HEK293 (cell line): ENCODE measurements at regions not wholly inside any gene's neighbourhood (a gene's known extent, or its start where the extent isn't known, plus 50 kb on each side); places are given as distances from the start of the nearest gene placed in this dataset.
A peak's percentile ranks its signal among the peaks of the same experiment; 100 is the strongest.

Experiments used
- CTCF ChIA-PET: fragments of 350-600 bp; formaldehyde crosslinking; extraction: SDS; loops from one replicate; lab custom pipeline; 2021; ENCODE audit warnings: antibody characterized with exemption; lab: Yijun Ruan, JAX
- POLR2A ChIA-PET: fragments of 300-600 bp; formaldehyde crosslinking; extraction: SDS; loops from one replicate; lab custom pipeline; 2020; ENCODE audit warnings: antibody characterized with exemption, inconsistent platforms; lab: Yijun Ruan, JAX
- H3K27ac ChIP-seq: fragments of 200-500 bp; sonication (Bioruptor generic); 2 replicates; pipeline ENCODE4 v1.5.1; 2014; ENCODE audit warnings: low read depth, low read length, control low read depth, inconsistent platforms; ENCODE audit errors: extremely low read depth
- H3K36me3 ChIP-seq, 2 experiments: fragments of 200-500 bp in 1 of 2; sonication (Bioruptor generic) in 1 of 2; 1 replicate in 1 of 2; 2 replicates in 1 of 2; pipeline ENCODE4 v1.5.1; 2014 to 2017; ENCODE audit warnings: inconsistent platforms in 2 of 2, low read length in 2 of 2; ENCODE audit not compliant: control insufficient read depth in 2 of 2, insufficient read depth in 1 of 2
- H3K4me1 ChIP-seq: fragments of 200-500 bp; sonication (Bioruptor generic); 2 replicates; pipeline ENCODE4 v1.5.1; 2014; ENCODE audit warnings: mild to moderate bottlenecking, low read length, inconsistent platforms; ENCODE audit not compliant: control insufficient read depth, insufficient read depth
- H3K4me3 ChIP-seq: 2 replicates; pipeline ENCODE4 v1.5.1; 2011; ENCODE audit warnings: low read depth, mild to moderate bottlenecking, control low read depth, low read length, moderate library complexity
- H3K9me3 ChIP-seq: fragments of 200-500 bp; sonication (Bioruptor generic); 2 replicates; pipeline ENCODE4 v1.5.1; 2014; ENCODE audit warnings: low read depth, low read length, inconsistent platforms; ENCODE audit not compliant: control insufficient read depth, insufficient read depth
- AEBP2 ChIP-seq: fragments of 450-650 bp; formaldehyde crosslinking; IDR thresholded peaks from 2 replicates; pipeline ENCODE4 v1.5.1; 2016; ENCODE audit warnings: missing biosample characterization, missing genetic modification characterization, borderline replicate concordance
- BCL11A ChIP-seq: fragments of 450-650 bp; formaldehyde crosslinking; IDR thresholded peaks from 2 replicates; pipeline ENCODE4 v1.5.1; 2016; ENCODE audit warnings: low read depth, missing biosample characterization, missing genetic modification characterization
- EGR2 ChIP-seq: fragments of 450-650 bp; formaldehyde crosslinking; IDR thresholded peaks from 2 replicates; pipeline ENCODE4 v1.5.1; 2016; ENCODE audit warnings: low read depth, missing biosample characterization, missing genetic modification characterization
- GLIS2 ChIP-seq: fragments of 450-650 bp; formaldehyde crosslinking; IDR thresholded peaks from 2 replicates; pipeline ENCODE4 v1.5.1; 2016; ENCODE audit warnings: missing biosample characterization, missing genetic modification characterization
- KLF16 ChIP-seq: fragments of 450-650 bp; formaldehyde crosslinking; IDR thresholded peaks from 2 replicates; pipeline ENCODE4 v1.5.1; 2017; ENCODE audit warnings: missing biosample characterization, missing genetic modification characterization
- OVOL3 ChIP-seq: fragments of 450-650 bp; formaldehyde crosslinking; IDR thresholded peaks from 2 replicates; pipeline ENCODE4 v1.5.1; 2016; ENCODE audit warnings: missing biosample characterization, missing genetic modification characterization
- ZIC2 ChIP-seq: fragments of 450-650 bp; formaldehyde crosslinking; IDR thresholded peaks from 2 replicates; pipeline ENCODE4 v1.5.1; 2016; ENCODE audit warnings: missing biosample characterization, missing genetic modification characterization
- ZNF114 ChIP-seq: fragments of 450-650 bp; formaldehyde crosslinking; IDR thresholded peaks from 2 replicates; pipeline ENCODE4 v1.5.0; 2017; ENCODE audit warnings: missing biosample characterization, missing genetic modification characterization
- ZNF214 ChIP-seq: fragments of 450-650 bp; formaldehyde crosslinking; IDR thresholded peaks from 2 replicates; pipeline ENCODE4 v1.5.1; 2017; ENCODE audit warnings: missing biosample characterization, mild to moderate bottlenecking, missing genetic modification characterization, borderline replicate concordance
- ZNF223 ChIP-seq: fragments of 450-650 bp; formaldehyde crosslinking; IDR thresholded peaks from 2 replicates; pipeline ENCODE4 v1.5.1; 2016; ENCODE audit warnings: missing biosample characterization, missing genetic modification characterization
- ZNF23 ChIP-seq: fragments of 450-650 bp; formaldehyde crosslinking; IDR thresholded peaks from 2 replicates; pipeline ENCODE4 v1.5.1; 2016; ENCODE audit warnings: missing biosample characterization, missing genetic modification characterization, borderline replicate concordance
- ZNF24 ChIP-seq: fragments of 450-650 bp; formaldehyde crosslinking; IDR thresholded peaks from 2 replicates; pipeline ENCODE4 v1.5.1; 2016; ENCODE audit warnings: missing biosample characterization, missing genetic modification characterization
- ZNF280D ChIP-seq: fragments of 450-650 bp; formaldehyde crosslinking; IDR thresholded peaks from 2 replicates; pipeline ENCODE4 v1.5.1; 2016; ENCODE audit warnings: missing biosample characterization, missing genetic modification characterization
- ZNF302 ChIP-seq: fragments of 450-650 bp; formaldehyde crosslinking; IDR thresholded peaks from 2 replicates; pipeline ENCODE4 v1.5.1; 2016; ENCODE audit warnings: missing biosample characterization, missing genetic modification characterization, low read depth
- ZNF391 ChIP-seq: fragments of 450-650 bp; formaldehyde crosslinking; IDR thresholded peaks from 2 replicates; pipeline ENCODE4 v1.5.1; 2016; ENCODE audit warnings: low read depth, missing biosample characterization, missing genetic modification characterization, borderline replicate concordance
- ZNF426 ChIP-seq: fragments of 450-650 bp; formaldehyde crosslinking; IDR thresholded peaks from 2 replicates; pipeline ENCODE4 v1.5.1; 2017; ENCODE audit warnings: missing biosample characterization, missing genetic modification characterization, mild to moderate bottlenecking, inconsistent platforms, moderate library complexity
- ZNF449 ChIP-seq: fragments of 450-650 bp; formaldehyde crosslinking; IDR thresholded peaks from 2 replicates; pipeline ENCODE4 v1.5.1; 2017; ENCODE audit warnings: missing biosample characterization, mild to moderate bottlenecking, missing genetic modification characterization, moderate library complexity
- ZNF549 ChIP-seq: fragments of 450-650 bp; IDR thresholded peaks from 2 replicates; pipeline ENCODE4 v1.5.1; 2018; ENCODE audit warnings: missing biosample characterization, missing genetic modification characterization, mild to moderate bottlenecking, inconsistent platforms, moderate library complexity
- ZNF610 ChIP-seq: fragments of 450-650 bp; formaldehyde crosslinking; IDR thresholded peaks from 2 replicates; pipeline ENCODE4 v1.5.1; 2016; ENCODE audit warnings: missing biosample characterization, missing genetic modification characterization, borderline replicate concordance
- ZNF76 ChIP-seq: fragments of 450-650 bp; formaldehyde crosslinking; IDR thresholded peaks from 2 replicates; pipeline ENCODE4; 2016; ENCODE audit warnings: low read depth, missing biosample characterization, missing genetic modification characterization, borderline replicate concordance

GRCh38 chr20:46799781-46800408 lies 90.4 kb downstream of the SLC2A10 start:
- H3K4me3 ChIP-seq: no peak overlapping the region

GRCh38 chr20:46800409-46800804 lies 91.0 kb downstream of the SLC2A10 start:
- Histone ChIP-seq H3K27ac (no peak overlapping the region), H3K4me1 (no peaks in the 10 kb centered on the region), H3K36me3 (no peaks in the 10 kb centered on the region), H3K9me3 (no peaks in the 10 kb centered on the region), H3K4me3 (no peak overlapping the region)
- CTCF ChIA-PET: no interaction called here
- POLR2A ChIA-PET: no interaction called here
- TF ChIP-seq ZNF223: no peak
- no peak for TF ChIP-seq ZNF114
- TF ChIP-seq ZNF610: no peak
- TF ChIP-seq BCL11A (tag by site-specific recombination): no peak
- no peak for TF ChIP-seq ZNF449 (tag by site-specific recombination)
- TF ChIP-seq OVOL3: no peak
- TF ChIP-seq KLF16 (tag by site-specific recombination): no peak
- TF ChIP-seq ZNF549 (tag by site-specific recombination): no peak
- TF ChIP-seq ZIC2 (tag by site-specific recombination): no peak

More at GRCh38 chr20:46799781-46800408, 90.4 kb downstream of the SLC2A10 start:
- Histone ChIP-seq H3K36me3 (no peaks in the 10 kb centered on the region), H3K27ac (no peak overlapping the region), H3K9me3 (no peaks in the 10 kb centered on the region), H3K4me1 (no peaks in the 10 kb centered on the region)
- TF ChIP-seq ZIC2 (tag by site-specific recombination) (peak; percentile 35; the same call in 1 of the 2 replicates), ZNF391 (no peak)
- CTCF ChIA-PET: interaction anchor here (0.5 to 1.3 kb wide), 2 partner anchors 31 to 66 kb away, joined by 3 read pairs; no protein-coding TSS in a partner anchor
- POLR2A ChIA-PET: no interaction called here

GRCh38 chr20:46801003-46801702 lies 91.7 kb downstream of the SLC2A10 start:
- CTCF ChIA-PET: interaction anchor here (0.8 kb wide), 1 partner anchor 33 kb away, joined by 5 read pairs; no protein-coding TSS in a partner anchor
- no peaks in the 10 kb centered on the region for H3K4me1 ChIP-seq
- H3K27ac ChIP-seq: no peak overlapping the region
- no peaks in the 10 kb centered on the region for H3K9me3 ChIP-seq
- POLR2A ChIA-PET: no interaction called here
- no peak overlapping the region for H3K4me3 ChIP-seq
- no peak for TF ChIP-seq ZNF302 (tag by site-specific recombination)
- no peak for TF ChIP-seq EGR2
- TF ChIP-seq ZNF24 (tag by site-specific recombination): no peak
- TF ChIP-seq AEBP2: no peak
- no peak for TF ChIP-seq ZNF76
- no peak for TF ChIP-seq ZNF214 (tag by site-specific recombination)
- no peak for TF ChIP-seq ZNF23
- no peak for TF ChIP-seq GLIS2
- no peak for TF ChIP-seq ZNF280D (tag by site-specific recombination)
- no peak for TF ChIP-seq ZNF426 (tag by site-specific recombination)
- no peaks in the 10 kb centered on the region for H3K36me3 ChIP-seq
